Pancreas (tissue), 10 donors: ENCODE measurements at regions not wholly inside any gene's neighbourhood (a gene's known extent, or its start where the extent isn't known, plus 50 kb on each side); places are given as distances from the start of the nearest gene placed in this dataset.

Experiments
- ATAC-seq, 4 donors: fragments of 200-7000 bp; cut with Tn5 transposase; one replicate each; pipeline versions ENCODE4 v1.8.0 to v1.9.1; 2020; ENCODE audit warnings: mild to moderate bottlenecking in 4 of 4, moderate library complexity in 4 of 4
- DNase-seq, 6 donors: peaks; one replicate each; pipeline ENCODE4 v3.0.0-alpha.2; 2020
- FAIRE-seq: peaks from 2 replicates; lab custom pipeline; 2012; peaks lifted over from hg19 to GRCh38; lab: Jason Lieb, UNC
- H3K27ac ChIP-seq, 4 donors: fragments of 200-600 bp; sonication (generic); 1 replicate in 3 of 4; 2 replicates in 1 of 4; pipeline versions ENCODE4 v1.5.0 to v1.8.0; 2020
- H3K27me3 ChIP-seq, 4 donors: fragments of 200-600 bp; one replicate each; pipeline ENCODE4 v1.8.0; 2021
- H3K36me3 ChIP-seq, 3 donors: fragments of 200-600 bp; sonication (generic) in 1 of 3; one replicate each; pipeline versions ENCODE4 v1.5.0 to v1.8.0; 2020 to 2021
- H3K4me1 ChIP-seq, 3 donors: fragments of 200-600 bp; one replicate each; pipeline ENCODE4 v1.8.0; 2021
- H3K4me3 ChIP-seq, 4 donors: fragments of 200-600 bp; sonication (generic) in 2 of 4; one replicate each; pipeline versions ENCODE4 v1.5.0 to v1.8.0; 2020 to 2021
- H3K9me3 ChIP-seq, 4 donors: fragments of 200-600 bp; one replicate each; pipeline ENCODE4 v1.8.0; 2021
- WGBS, 2 donors: extraction: QIAGEN DNeasy Blood & Tissue Kit; methylation state at CpG; one replicate each; pipeline ENCODE4 v1.1.7; 2013; 5-methylcytosine and 5-hydroxymethylcytosine counted together
- intact Hi-C, 3 donors: fragments of 100-400 bp; cut with DNase I; formaldehyde crosslinking; loops; one replicate each; pipeline versions ENCODE4 v1.11.1 to v1.14.2; 2022
- TF ChIP-seq, protein P1 (sequence below), 4 donors: fragments of 200-600 bp; sonication (generic) in 3 of 4; IDR thresholded peaks; one replicate each; pipeline versions ENCODE4 v1.5.0 to v1.8.0; 2021; ENCODE audit warnings: antibody characterized with exemption in 4 of 4
- donor health status: healthy with polysubstance abuse.
- donor health status: DM: no; HTN: no; CAD: no; lungs with moderate emphysema.
- donor health status: DM: no; HTN: no; CAD: no.
- donor health status: control.
- donor health status: control.
- donor health status: Bipolar disorder and iron deficiency.
- donor health status: DM: yes; HTN: yes; CAD: no.
- donor health status: DM: no; HTN: no; CAD: no.
- donor health status: DM: no; HTN: no; CAD: no.
- donor health status: DM: yes; HTN: yes; CAD: no.

DNA sequence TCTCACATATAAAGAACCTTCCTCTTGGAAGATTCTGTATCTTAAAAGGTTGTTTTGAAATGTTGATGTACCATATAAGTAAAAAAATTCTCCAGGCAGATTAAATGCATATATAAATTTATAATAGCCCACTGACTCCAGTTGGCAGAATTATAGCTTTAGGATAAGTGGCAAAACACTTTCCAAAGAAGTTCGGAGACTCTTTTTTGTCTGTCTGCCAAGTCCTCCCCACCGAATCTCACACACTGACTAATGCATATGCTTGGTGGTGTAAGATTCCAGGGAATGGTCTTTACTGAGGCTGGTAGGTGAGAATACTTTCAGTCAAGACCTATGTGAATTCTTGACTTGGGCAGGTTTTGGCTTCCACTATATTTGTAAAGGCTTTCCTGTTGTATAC, 724.3 kb upstream of the CXADR start:
- no peak overlapping the region for H3K27ac ChIP-seq
- no peaks in the 10 kb centered on the region for H3K36me3 ChIP-seq
- ATAC-seq, result no peak
- TF ChIP-seq, protein P1, sequence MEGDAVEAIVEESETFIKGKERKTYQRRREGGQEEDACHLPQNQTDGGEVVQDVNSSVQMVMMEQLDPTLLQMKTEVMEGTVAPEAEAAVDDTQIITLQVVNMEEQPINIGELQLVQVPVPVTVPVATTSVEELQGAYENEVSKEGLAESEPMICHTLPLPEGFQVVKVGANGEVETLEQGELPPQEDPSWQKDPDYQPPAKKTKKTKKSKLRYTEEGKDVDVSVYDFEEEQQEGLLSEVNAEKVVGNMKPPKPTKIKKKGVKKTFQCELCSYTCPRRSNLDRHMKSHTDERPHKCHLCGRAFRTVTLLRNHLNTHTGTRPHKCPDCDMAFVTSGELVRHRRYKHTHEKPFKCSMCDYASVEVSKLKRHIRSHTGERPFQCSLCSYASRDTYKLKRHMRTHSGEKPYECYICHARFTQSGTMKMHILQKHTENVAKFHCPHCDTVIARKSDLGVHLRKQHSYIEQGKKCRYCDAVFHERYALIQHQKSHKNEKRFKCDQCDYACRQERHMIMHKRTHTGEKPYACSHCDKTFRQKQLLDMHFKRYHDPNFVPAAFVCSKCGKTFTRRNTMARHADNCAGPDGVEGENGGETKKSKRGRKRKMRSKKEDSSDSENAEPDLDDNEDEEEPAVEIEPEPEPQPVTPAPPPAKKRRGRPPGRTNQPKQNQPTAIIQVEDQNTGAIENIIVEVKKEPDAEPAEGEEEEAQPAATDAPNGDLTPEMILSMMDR (IDR thresholded peaks at IDR 0.05), result no peak
- intact Hi-C loops, result no loop called here
- WGBS, 2 donors, result 27 to 40% methylated on average over 2 of the region's 2 CpGs
- no peaks in the 10 kb centered on the region for H3K9me3 ChIP-seq
- H3K4me1 ChIP-seq, result no peaks in the 10 kb centered on the region
- no peak overlapping the region for H3K4me3 ChIP-seq
- no peaks in the 10 kb centered on the region for H3K27me3 ChIP-seq
- no peak for FAIRE-seq
- no peak for DNase-seq

DNA sequence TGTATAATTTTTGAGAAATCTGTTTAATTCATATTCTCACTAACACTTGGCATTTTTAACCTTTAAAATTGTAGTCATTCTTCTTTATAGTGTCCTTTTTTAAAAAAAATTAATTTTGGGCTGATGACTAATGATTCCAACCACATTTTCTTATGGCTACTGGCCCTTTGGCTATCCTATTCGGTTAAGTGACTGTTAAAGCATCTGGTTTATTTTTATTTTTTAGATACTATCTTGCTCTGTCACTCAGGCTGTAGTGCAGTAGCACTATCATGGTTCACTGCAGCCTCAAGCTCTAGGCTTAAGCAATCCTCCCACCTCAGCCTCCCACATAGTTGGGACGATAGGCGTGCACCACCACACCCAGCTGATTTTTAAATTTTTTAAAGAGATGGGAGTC, 723.2 kb upstream of the CXADR start:
- Histone ChIP-seq H3K27me3 (no peaks in the 10 kb centered on the region), H3K4me1 (no peaks in the 10 kb centered on the region), H3K4me3 (no peak overlapping the region), H3K9me3 (no peaks in the 10 kb centered on the region), H3K27ac (no peak overlapping the region), H3K36me3 (no peaks in the 10 kb centered on the region)
- TF ChIP-seq, protein P1 (IDR thresholded peaks at IDR 0.05), result no peak
- no peak for FAIRE-seq
- 59 to 63% methylated on average over 3 of the region's 3 CpGs for WGBS, 2 donors
- intact Hi-C loops, result no loop called here
- no peak for DNase-seq
- no peak for ATAC-seq

DNA sequence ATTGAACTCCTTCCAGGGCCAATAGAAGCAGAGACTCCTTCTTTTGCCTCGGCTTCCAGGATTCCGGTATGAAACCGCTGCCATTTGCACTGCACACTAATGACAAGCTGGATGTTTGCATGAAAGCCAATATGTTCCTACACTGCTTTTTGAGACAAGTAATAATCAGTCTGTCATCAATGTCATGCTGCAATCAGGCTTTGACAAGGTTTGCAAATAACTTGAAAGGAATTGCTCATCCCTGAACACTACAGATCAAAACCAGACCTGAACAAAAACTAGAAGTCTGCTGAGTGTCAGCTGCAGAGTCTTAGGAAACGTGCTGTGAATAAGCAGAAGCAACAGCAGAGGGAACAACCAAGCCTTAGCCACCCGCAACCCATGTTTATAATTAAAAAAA, 720.7 kb upstream of the CXADR start:
- DNase-seq (no peak), ATAC-seq (no peak), FAIRE-seq (no peak)
- WGBS, 2 donors, result 58 to 74% methylated on average over 5 of the region's 5 CpGs
- no peak overlapping the region for H3K4me3 ChIP-seq
- no peaks in the 10 kb centered on the region for H3K36me3 ChIP-seq
- H3K4me1 ChIP-seq, result no peaks in the 10 kb centered on the region
- H3K27me3 ChIP-seq, result no peaks in the 10 kb centered on the region
- H3K9me3 ChIP-seq, result no peaks in the 10 kb centered on the region
- no peak overlapping the region for H3K27ac ChIP-seq
- intact Hi-C loops, result no loop called here
- TF ChIP-seq, protein P1 (IDR thresholded peaks at IDR 0.05), result no peak

DNA sequence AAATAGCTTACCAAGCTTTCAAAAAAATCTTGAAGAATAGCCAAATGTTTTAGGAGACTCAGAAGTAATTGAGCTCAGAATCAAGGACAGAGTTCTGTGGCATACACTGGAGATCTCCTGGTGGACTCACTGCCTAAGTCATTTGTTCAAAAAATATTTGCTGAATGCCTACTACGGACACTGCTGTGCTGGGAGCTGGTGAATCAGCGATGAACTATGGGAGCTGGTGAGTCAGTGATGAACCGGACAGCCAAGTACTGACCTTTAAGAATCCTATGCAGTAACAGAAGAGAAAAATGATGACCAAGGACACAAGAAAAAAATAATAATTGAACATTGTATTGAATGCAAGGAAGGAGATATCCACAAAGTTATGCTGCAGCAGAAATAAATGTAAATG, 717.9 kb upstream of the CXADR start:
- Histone ChIP-seq H3K9me3 (no peaks in the 10 kb centered on the region), H3K4me1 (no peaks in the 10 kb centered on the region), H3K27me3 (no peaks in the 10 kb centered on the region), H3K36me3 (no peaks in the 10 kb centered on the region), H3K4me3 (no peak overlapping the region), H3K27ac (no peak overlapping the region)
- 68 to 74% methylated on average over 3 of the region's 3 CpGs for WGBS, 2 donors
- ATAC-seq (peak in 2 of 4 donors; percentile 19 to 34), FAIRE-seq (no peak), DNase-seq (no peak)
- TF ChIP-seq, protein P1 (IDR thresholded peaks at IDR 0.05), result no peak
- intact Hi-C loops, result no loop called here

DNA sequence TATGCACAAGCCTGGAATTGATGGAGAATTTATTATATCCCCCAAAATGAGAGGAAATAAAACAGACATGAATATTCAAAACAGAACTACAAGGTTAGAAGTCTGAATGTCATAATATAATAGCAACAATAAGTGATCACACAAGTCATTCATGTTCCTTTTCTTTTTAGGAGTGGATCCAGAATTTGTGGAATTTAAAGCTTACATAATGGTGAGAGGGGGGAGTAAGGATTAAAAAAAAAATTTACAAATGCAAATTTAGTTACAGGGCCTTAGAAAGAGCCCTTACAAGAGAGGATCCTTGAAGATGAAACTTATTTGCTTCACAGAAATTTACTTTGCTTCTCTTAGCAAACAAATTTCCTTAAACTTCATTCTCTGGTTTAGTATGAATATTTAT, 716.1 kb upstream of the CXADR start:
- FAIRE-seq, result no peak
- no peaks in the 10 kb centered on the region for H3K4me1 ChIP-seq
- H3K9me3 ChIP-seq, result no peaks in the 10 kb centered on the region
- TF ChIP-seq, protein P1 (IDR thresholded peaks at IDR 0.05), result no peak
- H3K4me3 ChIP-seq, result no peak overlapping the region
- no peak overlapping the region for H3K27ac ChIP-seq
- no peak for DNase-seq
- H3K36me3 ChIP-seq, result no peaks in the 10 kb centered on the region
- intact Hi-C loops, result no loop called here
- H3K27me3 ChIP-seq, result no peaks in the 10 kb centered on the region
- ATAC-seq, result no peak
